Tibial nerve (tissue), 4 donors: ENCODE measurements at regions not wholly inside any gene's neighbourhood (a gene's known extent, or its start where the extent isn't known, plus 50 kb on each side); places are given as distances from the start of the nearest gene placed in this dataset.

Experiments
- DNase-seq, 2 donors: peaks; one replicate each; pipeline ENCODE4 v3.0.0-alpha.2; 2019; ENCODE audit warnings: low spot score in 2 of 2
- H3K27ac ChIP-seq, 4 donors: fragments of 200-600 bp; sonication (generic) in 3 of 4; one replicate each; pipeline ENCODE4 v1.5.1; 2017 to 2019; ENCODE audit warnings: mild to moderate bottlenecking in 1 of 4
- H3K27me3 ChIP-seq, 2 donors: fragments of 200-600 bp; sonication (generic) in 1 of 2; one replicate each; pipeline versions ENCODE4 v1.5.1 to v1.6.0; 2017 to 2019
- H3K36me3 ChIP-seq, 3 donors: fragments of 200-600 bp; sonication (generic); one replicate each; pipeline ENCODE4 v1.5.1; 2018 to 2019
- H3K4me1 ChIP-seq, 4 donors: fragments of 200-600 bp; sonication (generic) in 3 of 4; one replicate each; pipeline ENCODE4 v1.5.1; 2017 to 2019
- H3K4me3 ChIP-seq, 4 donors: fragments of 200-600 bp; sonication (generic) in 3 of 4; one replicate each; pipeline ENCODE4 v1.5.1; 2017 to 2019; ENCODE audit warnings: mild to moderate bottlenecking in 1 of 4, moderate library complexity in 1 of 4
- H3K9me3 ChIP-seq, 4 donors: fragments of 200-600 bp; sonication (generic) in 3 of 4; one replicate each; pipeline ENCODE4 v1.5.1; 2017 to 2019
- CTCF ChIP-seq, 5 experiments: fragments of 200-600 bp in 3 of 5; fragments of 450-650 bp in 2 of 5; sonication (generic) in 3 of 5; IDR thresholded peaks; one replicate each; pipeline ENCODE4 v1.5.1; 2016 to 2019; ENCODE audit warnings: antibody characterized with exemption in 5 of 5, mild to moderate bottlenecking in 3 of 5, moderate library complexity in 2 of 5
- EP300 ChIP-seq, 2 donors: sonication (generic); formaldehyde crosslinking; IDR thresholded peaks; one replicate each; pipeline ENCODE4 v1.6.1; 2017; ENCODE audit warnings: antibody characterized with exemption in 2 of 2, mild to moderate bottlenecking in 1 of 2
- POLR2A ChIP-seq, 2 donors: fragments of 450-650 bp; IDR thresholded peaks; one replicate each; pipeline ENCODE4 v1.6.1; 2017; ENCODE audit warnings: antibody characterized with exemption in 2 of 2, mild to moderate bottlenecking in 2 of 2, moderate library complexity in 2 of 2
- WGBS, 2 donors: methylation state at CpG; one replicate each; pipeline ENCODE4 v1.1.5; 2018; 5-methylcytosine and 5-hydroxymethylcytosine counted together

DNA sequence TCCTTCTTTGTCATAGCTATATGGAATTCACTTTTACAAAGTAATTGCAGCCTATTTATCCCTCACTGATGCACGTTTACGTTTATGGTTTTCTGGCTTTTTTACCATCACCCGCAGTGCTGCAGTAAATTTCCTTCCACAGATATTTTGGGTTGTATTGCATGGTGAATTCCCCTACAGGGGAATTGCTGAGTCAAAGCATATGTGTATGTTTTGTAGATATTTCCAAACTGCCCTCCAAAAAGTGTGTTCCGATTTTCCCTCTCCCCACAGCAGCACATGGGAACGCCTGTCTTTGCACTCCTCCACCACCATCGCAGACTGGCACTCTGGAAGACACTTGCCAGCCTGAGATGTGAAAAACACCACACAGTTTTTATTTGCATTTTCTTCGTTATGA is 80.6 kb upstream of the UXS1 start:
- 75 to 77% methylated on average over 7 of the region's 7 CpGs for WGBS, 2 donors
- Histone ChIP-seq H3K27ac (no peak overlapping the region), H3K9me3 (no peaks in the 10 kb centered on the region), H3K36me3 (no peaks in the 10 kb centered on the region), H3K4me3 (no peak overlapping the region), H3K27me3 (peaks cover 0 to 7% of the 10 kb centered on the region in 2 donors), H3K4me1 (peaks cover 0 to 9% (median 0%) of the 10 kb centered on the region in 4 donors)
- TF ChIP-seq POLR2A (IDR thresholded peaks at IDR 0.05) (no peak), CTCF (IDR thresholded peaks at IDR 0.05) (no peak), EP300 (IDR thresholded peaks at IDR 0.05) (no peak)
- DNase-seq: no peak

GRCh38 chr2:106272216-106272807 is 78.2 kb upstream of the UXS1 start:
- Histone ChIP-seq H3K27me3 (peaks cover 0 to 7% of the 10 kb centered on the region in 2 donors), H3K9me3 (no peaks in the 10 kb centered on the region), H3K27ac (no peak overlapping the region), H3K4me3 (no peak overlapping the region), H3K4me1 (peaks cover 0 to 9% (median 0%) of the 10 kb centered on the region in 4 donors), H3K36me3 (no peaks in the 10 kb centered on the region)
- 59 to 60% methylated on average over 7 of the region's 7 CpGs for WGBS, 2 donors
- TF ChIP-seq CTCF (IDR thresholded peaks at IDR 0.05) (no peak), EP300 (IDR thresholded peaks at IDR 0.05) (no peak), POLR2A (IDR thresholded peaks at IDR 0.05) (no peak)
- DNase-seq: no peak

- no peaks in the 10 kb centered on the region for H3K36me3 ChIP-seq
- H3K9me3 ChIP-seq: no peaks in the 10 kb centered on the region
- no peak overlapping the region for H3K27ac ChIP-seq
- H3K4me1 ChIP-seq: peaks cover 0 to 9% (median 0%) of the 10 kb centered on the region in 4 donors
- peaks cover 0 to 7% of the 10 kb centered on the region in 2 donors for H3K27me3 ChIP-seq
- peak overlapping the region in 3 of 4 donors; percentile 17 to 56 (median 19) for H3K4me3 ChIP-seq
- TF ChIP-seq CTCF (IDR thresholded peaks at IDR 0.05): no peak
- no peak for TF ChIP-seq EP300 (IDR thresholded peaks at IDR 0.05)
- no peak for TF ChIP-seq POLR2A (IDR thresholded peaks at IDR 0.05)
- DNase-seq: no peak
- WGBS, 2 donors: 80 to 91% methylated on average over 7 to 9 of the region's 9 CpGs
Measured at GRCh38 chr2:106270471-106270891, 76.4 kb upstream of the UXS1 start.

DNA sequence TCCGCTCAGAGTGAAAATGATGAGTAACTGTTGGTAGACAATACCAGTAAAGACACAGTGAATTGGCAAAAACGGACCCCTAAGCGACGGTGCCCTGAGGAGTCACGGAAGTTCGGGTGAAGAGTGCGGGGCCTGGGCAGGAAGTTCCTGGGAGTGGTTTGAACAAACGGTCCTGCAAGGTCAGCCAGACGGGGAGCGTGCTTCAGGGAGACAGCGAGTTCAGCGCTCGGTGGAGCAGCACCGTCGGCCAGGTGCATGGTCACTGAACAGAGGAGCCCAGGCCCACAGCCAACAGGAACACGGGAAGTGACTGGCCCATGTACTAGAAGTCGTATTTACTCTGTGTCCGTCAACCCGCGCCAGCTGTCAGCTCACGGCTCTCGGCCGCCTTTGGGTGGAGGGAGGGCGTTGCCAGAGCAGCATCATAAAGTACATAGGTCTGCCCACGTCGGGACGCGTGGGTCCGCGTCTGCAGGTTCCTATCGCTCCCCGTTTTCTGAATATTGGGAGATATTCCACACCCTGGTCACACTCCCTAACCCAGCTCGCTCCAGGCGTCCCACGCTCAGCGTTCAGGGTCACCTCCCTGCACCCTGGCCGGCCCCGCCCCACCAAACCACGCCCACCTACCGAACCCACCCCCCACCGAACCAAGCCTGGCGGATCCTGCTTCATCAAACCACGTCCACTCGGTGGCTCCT is 75.6 kb upstream of the UXS1 start:
- H3K4me3 ChIP-seq: peak overlapping the region; percentile 17 to 56 (median 24)
- no peaks in the 10 kb centered on the region for H3K9me3 ChIP-seq
- H3K27ac ChIP-seq: no peak overlapping the region
- peaks cover 0 to 7% of the 10 kb centered on the region in 2 donors for H3K27me3 ChIP-seq
- DNase-seq: no peak
- no peaks in the 10 kb centered on the region for H3K36me3 ChIP-seq
- WGBS, 2 donors: 15 to 23% methylated on average over 34 to 42 of the region's 44 CpGs
- H3K4me1 ChIP-seq: peaks cover 0 to 9% (median 0%) of the 10 kb centered on the region in 4 donors
- TF ChIP-seq EP300 (IDR thresholded peaks at IDR 0.05) (no peak), POLR2A (IDR thresholded peaks at IDR 0.05) (no peak), CTCF (IDR thresholded peaks at IDR 0.05) (no peak)

DNA sequence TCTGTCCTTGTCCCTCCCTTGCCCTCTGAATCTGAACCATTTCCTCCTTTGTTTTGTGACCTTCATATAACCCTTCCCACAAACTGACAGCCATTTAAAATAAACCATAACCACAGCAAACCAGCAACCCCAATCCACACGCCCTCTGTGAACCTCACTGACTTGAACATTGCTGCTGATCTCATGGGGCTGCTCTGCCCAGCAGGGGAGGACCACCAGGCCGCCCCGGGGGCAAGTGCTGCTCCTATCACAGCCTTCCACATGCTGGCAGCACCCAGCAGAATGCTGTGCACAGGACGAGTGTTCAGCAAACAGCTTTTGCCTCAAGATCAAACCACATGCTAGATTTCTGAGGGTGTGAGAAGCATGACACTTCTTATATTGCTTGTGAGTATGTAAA is 73.9 kb upstream of the UXS1 start:
- Histone ChIP-seq H3K27ac (no peak overlapping the region), H3K36me3 (no peaks in the 10 kb centered on the region), H3K4me1 (peaks cover 0 to 9% (median 0%) of the 10 kb centered on the region in 4 donors), H3K27me3 (peaks cover 0 to 7% of the 10 kb centered on the region in 2 donors), H3K9me3 (no peaks in the 10 kb centered on the region), H3K4me3 (no peak overlapping the region)
- no peak for TF ChIP-seq CTCF (IDR thresholded peaks at IDR 0.05)
- no peak for TF ChIP-seq POLR2A (IDR thresholded peaks at IDR 0.05)
- no peak for TF ChIP-seq EP300 (IDR thresholded peaks at IDR 0.05)
- DNase-seq: no peak
- 58 to 60% methylated on average over 4 of the region's 4 CpGs for WGBS, 2 donors
